D341Med (cell line): ENCODE measurements at regions not wholly inside any gene's neighbourhood (a gene's known extent, or its start where the extent isn't known, plus 50 kb on each side); places are given as distances from the start of the nearest gene placed in this dataset.

Experiments used
- DNase-seq: peaks from one replicate; pipeline ENCODE4 v3.0.0; 2012; ENCODE audit warnings: low spot score

DNA sequence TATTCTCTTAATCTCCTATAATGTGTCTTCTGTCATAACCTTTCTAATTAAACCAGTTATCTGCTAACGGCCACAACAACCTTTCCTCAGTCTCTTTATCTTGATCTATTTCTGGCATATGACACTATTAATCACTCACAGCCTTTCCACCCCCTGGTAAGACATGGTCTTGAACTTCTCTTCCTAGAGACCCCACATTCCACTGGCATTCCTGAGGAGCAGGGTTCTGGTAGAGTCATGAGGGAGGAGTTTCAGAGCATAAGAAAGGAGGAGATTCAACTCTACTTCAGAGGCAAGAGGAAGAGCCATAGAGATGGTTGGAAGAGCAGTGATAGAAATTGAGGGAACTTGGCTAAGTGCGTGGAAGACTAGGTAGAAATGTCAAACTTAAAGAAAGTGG lies 325.6 kb downstream of the BLID start:
- DNase-seq: no peak

GRCh38 chr11:121780971-121781370 lies 328.2 kb upstream of the SORL1-AS1 start:
- DNase-seq: no peak

- no peak for DNase-seq
Observed at GRCh38 chr11:121777056-121777455, 324.3 kb upstream of the SORL1-AS1 start.

GRCh38 chr11:121775276-121775675 lies 322.5 kb upstream of the SORL1-AS1 start:
- DNase-seq: no peak

GRCh38 chr11:121773076-121773475 lies 320.3 kb upstream of the SORL1-AS1 start:
- DNase-seq: no peak

DNA sequence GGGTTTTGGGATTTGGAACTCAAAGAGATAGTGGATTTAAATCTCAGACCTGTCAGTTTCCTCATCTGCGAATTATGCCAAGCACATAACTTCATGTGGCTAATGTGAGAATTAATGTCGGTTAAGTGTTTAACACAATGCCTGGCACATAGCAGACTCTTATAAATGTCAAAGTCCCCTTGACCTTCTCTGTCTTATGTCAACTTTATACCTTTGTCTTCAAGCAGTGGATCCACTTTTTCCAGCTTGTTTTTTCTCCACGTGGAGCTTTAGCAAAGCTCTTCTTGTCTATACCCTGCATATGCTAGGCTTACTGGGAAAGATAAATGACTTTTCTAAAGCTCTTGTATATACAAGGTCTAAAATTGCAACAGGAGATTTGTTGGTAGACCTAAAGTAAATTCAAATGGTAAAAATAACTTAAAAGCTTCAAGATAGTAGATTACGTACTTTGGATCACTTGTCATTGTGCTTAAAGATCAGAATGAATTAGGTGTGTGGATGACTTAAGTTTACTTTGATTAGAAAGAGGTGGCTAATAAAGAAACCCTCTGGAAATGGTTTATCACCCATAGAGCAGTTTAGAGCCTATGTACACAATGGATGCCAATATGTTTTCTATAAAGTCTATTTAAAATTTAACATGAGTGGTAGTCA lies 318.3 kb upstream of the SORL1-AS1 start:
- no peak for DNase-seq

DNA sequence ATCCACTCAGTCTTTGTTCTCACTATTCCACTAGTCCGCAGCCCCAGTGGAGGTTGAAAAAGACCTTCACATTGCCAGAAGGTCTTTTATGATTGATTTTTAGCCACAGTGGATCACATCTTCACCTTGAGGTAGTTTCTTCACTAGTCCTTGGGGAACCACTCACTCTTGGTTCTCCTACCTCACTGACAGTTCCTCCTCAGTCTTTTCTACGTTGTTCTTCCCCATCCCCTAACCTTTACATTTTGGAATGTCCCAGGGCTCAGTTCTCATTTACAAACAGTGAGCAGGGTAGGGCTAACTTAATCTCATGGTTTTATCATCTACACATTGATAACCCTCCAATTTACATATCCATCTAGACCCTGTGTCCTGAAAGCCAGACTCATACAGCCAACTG lies 316.4 kb upstream of the SORL1-AS1 start:
- DNase-seq: no peak

- no peak for DNase-seq
Observed at GRCh38 chr11:121767433-121767832, 314.7 kb upstream of the SORL1-AS1 start.

DNA sequence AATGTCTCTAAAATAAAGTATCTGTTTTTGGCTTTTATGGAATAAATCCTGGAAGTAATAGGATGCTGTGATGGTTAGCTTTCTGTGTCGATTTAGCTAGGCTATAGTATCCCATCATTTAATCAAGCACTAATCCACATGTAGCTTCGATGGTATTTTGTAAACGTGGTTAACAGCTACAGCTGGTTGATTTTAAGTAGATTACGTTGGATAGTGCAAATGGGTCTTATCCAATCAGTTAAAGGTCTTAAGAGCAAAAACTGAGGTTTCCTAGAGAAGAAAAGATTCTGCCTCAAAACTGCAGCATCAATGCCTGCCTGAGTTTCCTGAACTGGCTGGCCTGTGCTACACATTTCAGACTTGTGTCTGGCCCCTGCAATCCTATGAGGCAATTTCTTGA lies 314.2 kb upstream of the SORL1-AS1 start:
- DNase-seq: no peak

DNA sequence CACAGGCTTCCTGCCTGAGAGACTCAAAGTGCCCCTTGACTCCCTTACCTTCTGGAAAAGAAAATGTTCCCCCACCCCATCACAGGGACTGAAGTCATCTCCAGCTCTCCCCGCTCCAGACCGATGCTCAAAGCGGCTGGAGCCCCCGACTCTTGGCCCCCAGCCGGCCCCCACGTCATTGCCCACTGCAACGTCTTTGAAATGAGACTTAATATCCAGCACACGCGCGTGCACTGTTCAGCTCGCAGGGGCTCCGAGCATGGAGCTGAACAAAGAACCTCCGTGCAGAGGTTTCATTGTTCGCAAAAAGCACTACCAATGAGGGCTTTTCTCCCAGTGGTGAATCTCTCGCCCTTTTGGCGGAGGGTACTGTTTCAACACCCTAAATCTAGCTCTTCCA lies 313.4 kb upstream of the SORL1-AS1 start:
- DNase-seq: no peak

DNA sequence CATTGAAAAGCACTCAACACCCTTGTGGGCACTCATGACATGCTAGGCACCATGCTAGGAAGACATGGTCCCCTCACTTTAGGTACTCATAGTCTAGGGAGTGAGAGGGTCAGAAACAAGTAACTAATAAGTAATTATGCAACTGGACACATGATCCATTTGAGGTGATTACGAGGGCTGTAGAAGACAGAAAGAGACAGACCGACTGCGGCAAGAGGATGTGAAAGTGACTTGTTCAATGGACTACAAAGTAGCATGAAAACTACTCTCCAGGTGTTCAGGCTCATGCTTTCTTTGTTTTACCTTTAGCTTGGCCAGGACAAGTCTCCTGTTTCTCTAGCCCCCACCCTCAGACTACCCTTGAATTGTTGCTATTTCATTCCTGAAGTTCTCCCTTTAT lies 310.8 kb upstream of the SORL1-AS1 start:
- DNase-seq: no peak

DNA sequence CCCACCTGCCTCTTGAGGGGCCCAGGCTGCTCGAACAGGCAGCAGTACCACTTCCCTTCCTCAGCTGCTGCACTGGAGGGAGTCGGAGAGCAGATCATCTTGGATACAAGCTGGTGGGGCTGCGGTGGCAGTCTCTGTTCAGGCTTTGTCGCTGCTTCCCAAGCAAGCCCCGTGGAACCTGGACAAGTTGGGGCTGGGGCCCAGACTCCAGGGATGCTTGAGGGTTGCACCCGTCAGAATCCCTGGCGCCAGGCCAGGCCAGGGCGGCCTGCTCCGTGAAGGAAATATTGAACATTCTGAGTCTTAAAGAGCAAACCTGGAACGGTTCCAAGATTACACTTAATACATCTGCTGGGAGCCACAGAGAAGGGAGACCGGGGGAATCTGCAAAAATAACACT lies 310.1 kb upstream of the SORL1-AS1 start:
- no peak for DNase-seq

DNA sequence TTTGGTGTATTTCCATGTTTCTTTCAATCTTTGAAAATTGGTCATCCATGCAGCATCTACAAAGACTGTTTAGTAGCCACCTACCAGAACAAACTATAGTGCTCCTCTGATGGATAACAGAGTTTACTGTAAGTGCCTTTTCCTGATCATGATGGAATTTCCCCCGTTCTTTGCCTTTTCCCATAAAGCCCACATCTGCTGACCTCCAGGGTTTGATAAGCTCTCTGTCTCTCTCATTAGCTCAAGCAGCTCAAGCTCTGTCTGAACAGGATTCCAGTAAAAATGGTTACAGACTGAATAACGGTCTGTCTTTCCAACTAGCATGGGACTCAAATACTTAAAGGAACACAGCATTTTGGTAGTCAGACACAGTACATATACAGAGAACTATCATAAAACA lies 308.4 kb upstream of the SORL1-AS1 start:
- DNase-seq: no peak

- DNase-seq: no peak
Observed at GRCh38 chr11:121757480-121758125, 304.8 kb upstream of the SORL1-AS1 start.

DNA sequence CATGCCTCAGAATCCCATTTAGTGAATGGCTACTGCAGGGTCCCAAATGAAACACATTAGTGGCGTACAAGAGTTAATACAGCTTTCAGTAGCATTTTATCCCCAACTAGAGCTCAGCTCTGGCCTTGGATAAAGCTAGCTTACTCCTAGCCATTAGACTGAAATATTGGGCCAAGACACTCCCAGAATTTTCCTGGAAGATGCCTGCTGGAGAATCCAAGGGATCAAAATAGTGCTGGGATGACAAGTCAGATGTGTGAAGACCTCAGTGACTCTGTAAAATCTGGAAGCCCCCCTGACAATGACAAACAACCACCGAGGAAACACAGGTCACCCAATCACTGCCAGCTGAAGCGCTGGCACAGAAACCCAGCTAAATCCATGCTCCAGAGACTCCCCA lies 303.1 kb upstream of the SORL1-AS1 start:
- no peak for DNase-seq

DNA sequence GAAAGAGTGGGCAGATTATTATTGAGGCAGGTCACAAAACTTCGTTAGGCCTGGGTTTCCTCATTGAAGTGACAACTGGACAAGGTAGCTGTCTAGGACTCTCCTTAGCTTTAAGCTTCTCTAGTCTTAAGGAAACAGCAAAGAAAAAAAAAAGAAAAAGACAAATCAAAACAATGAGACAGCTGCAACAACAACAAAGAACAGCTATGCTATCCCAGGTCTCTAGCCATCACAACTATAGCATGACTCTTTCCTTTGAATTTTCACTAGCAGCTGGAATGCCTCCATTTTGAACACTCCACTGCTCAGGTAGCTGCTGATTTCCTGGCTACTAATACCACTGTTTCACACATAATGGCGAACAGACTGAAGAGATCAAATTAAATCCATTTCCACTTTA lies 302.4 kb upstream of the SORL1-AS1 start:
- DNase-seq: no peak

DNA sequence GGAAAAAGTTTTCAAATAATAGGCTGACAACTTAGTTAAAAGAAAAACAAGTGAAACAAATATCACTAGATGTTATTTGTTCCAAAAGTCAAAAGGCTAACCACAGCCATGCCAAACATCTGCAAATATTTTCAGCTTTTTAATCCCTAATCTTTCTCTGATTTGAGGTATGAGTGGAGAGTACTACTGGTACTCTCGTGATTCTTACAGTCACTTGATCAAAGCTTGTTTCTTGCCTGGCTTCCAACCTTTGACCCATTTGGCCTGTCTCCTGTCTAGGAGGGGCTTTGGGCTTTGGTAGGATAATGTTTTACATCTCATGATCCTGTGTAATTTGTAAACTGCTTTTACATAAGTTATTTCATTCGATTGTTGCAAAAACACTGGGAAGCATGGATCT lies 301.8 kb upstream of the SORL1-AS1 start:
- no peak for DNase-seq

- DNase-seq: no peak
Observed at GRCh38 chr11:121749691-121750090, 296.9 kb upstream of the SORL1-AS1 start.

GRCh38 chr11:121748068-121748467 lies 295.3 kb upstream of the SORL1-AS1 start:
- no peak for DNase-seq

GRCh38 chr11:121743285-121743684 lies 290.5 kb upstream of the SORL1-AS1 start:
- DNase-seq: no peak

DNA sequence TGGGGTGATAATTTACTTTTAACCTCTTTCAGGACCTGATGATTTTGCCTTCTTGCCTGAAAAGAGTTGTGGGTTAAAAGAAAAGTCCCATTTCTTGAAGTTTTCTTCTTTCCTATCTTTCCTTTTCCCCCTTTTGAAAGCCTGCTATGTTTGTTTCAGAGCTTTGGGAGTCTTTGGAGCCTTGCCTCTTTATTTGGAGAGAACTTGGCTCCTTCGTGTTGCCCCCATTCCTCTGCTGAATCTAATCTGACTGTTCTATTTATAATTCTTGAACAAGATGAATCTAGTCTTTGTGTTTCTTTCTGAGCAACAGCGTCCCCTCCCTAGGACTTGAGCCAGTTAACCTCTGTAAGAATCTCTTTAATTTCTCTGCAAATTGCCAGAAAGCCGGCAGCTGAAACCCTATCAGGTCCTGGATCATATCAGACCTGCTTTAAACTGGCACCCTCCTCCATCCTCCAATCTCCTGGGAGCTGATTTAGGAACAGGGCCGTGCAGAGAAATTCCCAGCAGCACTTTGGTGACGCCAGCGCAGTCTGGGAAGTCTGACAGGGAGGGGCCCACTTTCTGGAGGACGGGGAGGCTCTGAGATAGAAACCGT lies 289.1 kb upstream of the SORL1-AS1 start:
- DNase-seq: no peak

GRCh38 chr11:121741351-121741760 lies 288.6 kb upstream of the SORL1-AS1 start:
- DNase-seq: no peak

- DNase-seq: no peak
Observed at GRCh38 chr11:121740902-121741301, 288.1 kb upstream of the SORL1-AS1 start.

- no peak for DNase-seq
Observed at GRCh38 chr11:121733858-121734257, 281.1 kb upstream of the SORL1-AS1 start.
